ENCODE measurements at regions not wholly inside any gene's neighbourhood (a gene's known extent, or its start where the extent isn't known, plus 50 kb on each side); places are given as distances from the start of the nearest gene placed in this dataset.

GRCh38 chr10:6811153-6811552 lies 231.1 kb upstream of the PRKCQ start:
- no peaks in the 10 kb centered on the region for H3K4me1 ChIP-seq (ENCODE audit: control insufficient read depth, extremely low read depth, insufficient read depth, low read length)
- ChIA-PET CTCF (no interaction called here), POLR2A (no interaction called here)
- H3K27me3 ChIP-seq (ENCODE audit: control insufficient read depth in 2 of 2, insufficient read depth in 2 of 2, low read length in 2 of 2), result no peaks in the 10 kb centered on the region
- H3K36me3 ChIP-seq (ENCODE audit: control insufficient read depth in 2 of 2, extremely low read depth in 1 of 2, insufficient read depth in 2 of 2, low read length in 2 of 2), result no peaks in the 10 kb centered on the region
- H3K9me1 ChIP-seq (replicated peaks; ENCODE audit: control insufficient read depth, extremely low read depth, insufficient read depth, low read length), result no peaks in the 10 kb centered on the region
- dilution Hi-C loops (cut with MboI; ENCODE audit: extremely low pct_ligation_motif_present, low sequenced_read_pairs) (no loop called here), intact Hi-C loops (cut with micrococcal nuclease) (no loop called here)
- TF ChIP-seq POLR2A (IDR thresholded peaks at IDR 0.05; ENCODE audit: low read depth, low read length) (no peak), FOS (IDR thresholded peaks at IDR 0.05; ENCODE audit: borderline replicate concordance, insufficient read depth, low read length) (no peak), POLR2AphosphoS5 (IDR thresholded peaks at IDR 0.05; ENCODE audit: insufficient read depth, low read depth, low read length) (no peak), CTCF (IDR thresholded peaks at IDR 0.05; ENCODE audit: extremely low read depth in 1 of 2, insufficient read depth in 1 of 2, low read depth in 1 of 2, low read length in 2 of 2) (no peak)
- no peak overlapping the region for H3K4me2 ChIP-seq (ENCODE audit: insufficient read depth, low read length)
- no peak for FAIRE-seq
- H3K9me3 ChIP-seq (replicated peaks; ENCODE audit: control insufficient read depth, insufficient read depth, low read length), result no peaks in the 10 kb centered on the region
- no peak overlapping the region for H3K4me3 ChIP-seq (replicated peaks in 1 of 3; ENCODE audit: insufficient read depth in 1 of 3, low read depth in 1 of 3, low read length in 3 of 3)
- H2AFZ ChIP-seq (ENCODE audit: low read depth, low read length), result no peak overlapping the region
- H3K27ac ChIP-seq (ENCODE audit: insufficient read depth, low read depth, low read length), result no peak overlapping the region
- H3K9ac ChIP-seq (replicated peaks; ENCODE audit: extremely low read depth, insufficient read depth, low read length), result no peak overlapping the region
- no peak for DNase-seq (ENCODE audit: low read depth, low spot score)
- H3K79me2 ChIP-seq (ENCODE audit: control insufficient read depth, insufficient read depth, low read length), result no peaks in the 10 kb centered on the region
- BruUV-seq (replicated peaks), result no TSS peak
- no peaks in the 10 kb centered on the region for H4K20me1 ChIP-seq (replicated peaks; ENCODE audit: control insufficient read depth, extremely low read depth, insufficient read depth, low read length)

- Histone ChIP-seq H3K4me1 (ENCODE audit: control insufficient read depth, extremely low read depth, insufficient read depth, low read length) (no peaks in the 10 kb centered on the region), H3K4me3 (replicated peaks in 1 of 3; ENCODE audit: insufficient read depth in 1 of 3, low read depth in 1 of 3, low read length in 3 of 3) (no peak overlapping the region), H3K9me3 (replicated peaks; ENCODE audit: control insufficient read depth, insufficient read depth, low read length) (no peaks in the 10 kb centered on the region), H3K27ac (ENCODE audit: insufficient read depth, low read depth, low read length) (no peak overlapping the region), H3K79me2 (ENCODE audit: control insufficient read depth, insufficient read depth, low read length) (no peaks in the 10 kb centered on the region), H3K27me3 (ENCODE audit: control insufficient read depth in 2 of 2, insufficient read depth in 2 of 2, low read length in 2 of 2) (no peaks in the 10 kb centered on the region), H3K9ac (replicated peaks; ENCODE audit: extremely low read depth, insufficient read depth, low read length) (no peak overlapping the region), H2AFZ (ENCODE audit: low read depth, low read length) (no peak overlapping the region), H3K36me3 (ENCODE audit: control insufficient read depth in 2 of 2, extremely low read depth in 1 of 2, insufficient read depth in 2 of 2, low read length in 2 of 2) (no peaks in the 10 kb centered on the region), H3K9me1 (replicated peaks; ENCODE audit: control insufficient read depth, extremely low read depth, insufficient read depth, low read length) (no peaks in the 10 kb centered on the region), H3K4me2 (ENCODE audit: insufficient read depth, low read length) (no peak overlapping the region), H4K20me1 (replicated peaks; ENCODE audit: control insufficient read depth, extremely low read depth, insufficient read depth, low read length) (no peaks in the 10 kb centered on the region)
- ChIA-PET POLR2A (no interaction called here), CTCF (no interaction called here)
- DNase-seq (ENCODE audit: low read depth, low spot score), result no peak
- TF ChIP-seq FOS (IDR thresholded peaks at IDR 0.05; ENCODE audit: borderline replicate concordance, insufficient read depth, low read length) (no peak), MYC (IDR thresholded peaks at IDR 0.05; ENCODE audit: low read depth, low read length) (no peak), EZH2 (IDR thresholded peaks at IDR 0.05; ENCODE audit: borderline replicate concordance, low read depth, low read length, severe bottlenecking) (no peak), MAX (IDR thresholded peaks at IDR 0.05; ENCODE audit: insufficient read depth, insufficient read length) (no peak), JUN (IDR thresholded peaks at IDR 0.05; ENCODE audit: borderline replicate concordance, insufficient read depth, insufficient read length, low read depth) (no peak), CTCF (IDR thresholded peaks at IDR 0.05; ENCODE audit: extremely low read depth in 1 of 2, insufficient read depth in 1 of 2, low read depth in 1 of 2, low read length in 2 of 2) (no peak), POLR2AphosphoS5 (IDR thresholded peaks at IDR 0.05; ENCODE audit: insufficient read depth, low read depth, low read length) (no peak), POLR2A (IDR thresholded peaks at IDR 0.05; ENCODE audit: low read depth, low read length) (no peak), GATA2 (IDR thresholded peaks at IDR 0.05; ENCODE audit: insufficient read depth, insufficient read length, low read depth, low read length) (no peak)
- no TSS peak for BruUV-seq (replicated peaks)
- no peak for FAIRE-seq
- intact Hi-C loops (cut with micrococcal nuclease), result no loop called here
- dilution Hi-C loops (cut with MboI; ENCODE audit: extremely low pct_ligation_motif_present, low sequenced_read_pairs), result no loop called here
Observed at GRCh38 chr10:6803427-6803783, 223.3 kb upstream of the PRKCQ start.
